ENCODE measurements at regions not wholly inside any gene's neighbourhood (a gene's known extent, or its start where the extent isn't known, plus 50 kb on each side); places are given as distances from the start of the nearest gene placed in this dataset.

- TF ChIP-seq BHLHE40 (IDR thresholded peaks at IDR 0.05; ENCODE audit: low read depth, low read length): no peak
- no peak for TF ChIP-seq MAZ (IDR thresholded peaks at IDR 0.05; ENCODE audit: borderline replicate concordance, low read depth, low read length)
- TF ChIP-seq EP300 (IDR thresholded peaks at IDR 0.05): no peak
- no peak for TF ChIP-seq CTCF (IDR thresholded peaks at IDR 0.05)
- no peak for TF ChIP-seq RCOR1 (IDR thresholded peaks at IDR 0.05; ENCODE audit: low read depth, low read length)
- TF ChIP-seq CHD2 (IDR thresholded peaks at IDR 0.05; ENCODE audit: low read length, partially characterized antibody): no peak
- TF ChIP-seq JUN (IDR thresholded peaks at IDR 0.05): no peak
- no peak for TF ChIP-seq CEBPB (IDR thresholded peaks at IDR 0.05)
- TF ChIP-seq USF2 (IDR thresholded peaks at IDR 0.05): no peak
- no peak for TF ChIP-seq FOSL2 (IDR thresholded peaks at IDR 0.05)
- TF ChIP-seq FOSL2 (CRISPR knock-in tag; IDR thresholded peaks at IDR 0.05): peak; percentile 57
- TF ChIP-seq PBX3 (IDR thresholded peaks at IDR 0.05): no peak
- no peak for TF ChIP-seq BCL3 (IDR thresholded peaks at IDR 0.05)
- no peak for TF ChIP-seq POLR2A (IDR thresholded peaks at IDR 0.05; ENCODE audit: low read length)
Measured at GRCh38 chr10:125584954-125585353, 98.0 kb downstream of the TEX36 start.

Data from A549 (cell line).